ENCODE measurements at regions not wholly inside any gene's neighbourhood (a gene's known extent, or its start where the extent isn't known, plus 50 kb on each side); places are given as distances from the start of the nearest gene placed in this dataset.

GRCh38 chr3:28186748-28187147 is 54.7 kb upstream of the CMC1 start:
- ChIA-PET POLR2A (no interaction called here), CTCF (interaction anchor here (0.6 kb wide), 1 partner anchor 619 kb away, joined by 3 read pairs; no protein-coding TSS in a partner anchor)

- CTCF ChIA-PET: no interaction called here
These were observed 52.7 kb upstream of the CMC1 start for GRCh38 chr3:28188686-28189085.

DNA sequence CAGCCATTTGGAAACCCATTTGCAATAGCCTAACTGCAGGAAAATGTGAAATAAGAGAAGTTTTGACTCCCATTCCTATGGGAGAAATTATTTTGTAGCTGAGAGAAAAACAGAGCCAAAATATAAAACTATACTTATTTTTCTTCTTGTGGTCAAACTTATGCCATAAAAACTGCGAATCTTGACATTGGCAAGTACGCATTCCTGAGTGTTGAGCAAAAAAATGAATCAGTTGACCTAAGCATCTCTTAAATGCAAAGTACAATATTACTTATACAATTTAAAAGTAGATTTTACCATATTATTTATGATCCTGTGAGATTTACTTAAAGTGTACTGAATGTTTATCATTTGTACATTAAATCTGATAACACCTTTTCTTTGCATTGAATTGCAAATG is 50.1 kb upstream of the CMC1 start:
- ChIA-PET CTCF (no interaction called here), POLR2A (no interaction called here)

More at GRCh38 chr3:28188686-28189085, 52.7 kb upstream of the CMC1 start:
- POLR2A ChIA-PET: no interaction called here
